BLaER1 (cell line): ENCODE measurements at regions not wholly inside any gene's neighbourhood (a gene's known extent, or its start where the extent isn't known, plus 50 kb on each side); places are given as distances from the start of the nearest gene placed in this dataset.

Source experiments
- H3K27ac ChIP-seq: shearing (Covaris generic); formaldehyde crosslinking; 2 replicates; pipeline ENCODE4 v1.8.1; 2022
- H3K27me3 ChIP-seq: shearing (Covaris generic); formaldehyde crosslinking; 2 replicates; pipeline ENCODE4 v1.8.1; 2022
- H3K36me3 ChIP-seq: shearing (Covaris generic); formaldehyde crosslinking; 2 replicates; pipeline ENCODE4 v1.8.1; 2022
- H3K4me1 ChIP-seq: shearing (Covaris generic); formaldehyde crosslinking; 2 replicates; pipeline ENCODE4 v1.8.1; 2022
- H3K4me2 ChIP-seq: shearing (Covaris generic); formaldehyde crosslinking; 2 replicates; pipeline ENCODE4 v1.8.1; 2022
- H3K4me3 ChIP-seq: shearing (Covaris generic); formaldehyde crosslinking; 2 replicates; pipeline ENCODE4 v1.8.1; 2022
- H3K9ac ChIP-seq: shearing (Covaris generic); formaldehyde crosslinking; 2 replicates; pipeline ENCODE4 v1.8.1; 2022
- H3K9me3 ChIP-seq: shearing (Covaris generic); formaldehyde crosslinking; 2 replicates; pipeline ENCODE4 v1.8.1; 2022
- H4K20me1 ChIP-seq: shearing (Covaris generic); formaldehyde crosslinking; 2 replicates; pipeline ENCODE4 v1.8.1; 2022
- Cebpa-rat ChIP-seq: shearing (Covaris generic); IDR thresholded peaks from 2 replicates; pipeline ENCODE4 v1.8.1; 2022

- H3K9ac ChIP-seq = no peak overlapping the region
- no peaks in the 10 kb centered on the region for H3K9me3 ChIP-seq
- no peaks in the 10 kb centered on the region for H3K36me3 ChIP-seq
- H3K4me2 ChIP-seq = no peak overlapping the region
- H3K27me3 ChIP-seq = no peaks in the 10 kb centered on the region
- TF ChIP-seq Cebpa-rat = no peak
- H3K27ac ChIP-seq = no peak overlapping the region
- H3K4me1 ChIP-seq = no peaks in the 10 kb centered on the region
- no peak overlapping the region for H3K4me3 ChIP-seq
- no peaks in the 10 kb centered on the region for H4K20me1 ChIP-seq
Observed at GRCh38 chr7:108627476-108628051, 57.9 kb downstream of the DNAJB9 start.

DNA sequence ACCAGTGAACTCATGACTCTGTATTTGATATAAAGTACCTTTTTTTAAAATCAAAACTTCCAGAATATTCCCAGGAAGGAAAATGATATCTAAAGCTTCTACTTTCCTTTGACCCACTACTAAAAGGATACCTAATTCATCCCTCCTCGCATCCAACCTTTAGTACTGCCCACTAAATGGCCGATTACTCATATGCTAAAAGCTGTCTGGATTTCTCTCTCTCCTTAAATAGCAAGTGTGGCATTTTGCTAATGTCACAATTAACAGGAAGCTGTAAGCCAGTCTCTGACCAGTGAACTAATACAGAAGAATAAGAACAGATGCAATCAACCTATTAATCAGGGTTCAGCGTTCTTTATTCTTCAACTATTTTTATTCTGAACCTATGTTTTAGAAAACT is 59.0 kb downstream of the DNAJB9 start:
- Histone ChIP-seq H4K20me1 (no peaks in the 10 kb centered on the region), H3K27ac (no peak overlapping the region), H3K27me3 (no peaks in the 10 kb centered on the region), H3K4me2 (no peak overlapping the region), H3K9me3 (no peaks in the 10 kb centered on the region), H3K4me1 (no peaks in the 10 kb centered on the region), H3K36me3 (no peaks in the 10 kb centered on the region), H3K9ac (no peak overlapping the region), H3K4me3 (no peak overlapping the region)
- no peak for TF ChIP-seq Cebpa-rat

DNA sequence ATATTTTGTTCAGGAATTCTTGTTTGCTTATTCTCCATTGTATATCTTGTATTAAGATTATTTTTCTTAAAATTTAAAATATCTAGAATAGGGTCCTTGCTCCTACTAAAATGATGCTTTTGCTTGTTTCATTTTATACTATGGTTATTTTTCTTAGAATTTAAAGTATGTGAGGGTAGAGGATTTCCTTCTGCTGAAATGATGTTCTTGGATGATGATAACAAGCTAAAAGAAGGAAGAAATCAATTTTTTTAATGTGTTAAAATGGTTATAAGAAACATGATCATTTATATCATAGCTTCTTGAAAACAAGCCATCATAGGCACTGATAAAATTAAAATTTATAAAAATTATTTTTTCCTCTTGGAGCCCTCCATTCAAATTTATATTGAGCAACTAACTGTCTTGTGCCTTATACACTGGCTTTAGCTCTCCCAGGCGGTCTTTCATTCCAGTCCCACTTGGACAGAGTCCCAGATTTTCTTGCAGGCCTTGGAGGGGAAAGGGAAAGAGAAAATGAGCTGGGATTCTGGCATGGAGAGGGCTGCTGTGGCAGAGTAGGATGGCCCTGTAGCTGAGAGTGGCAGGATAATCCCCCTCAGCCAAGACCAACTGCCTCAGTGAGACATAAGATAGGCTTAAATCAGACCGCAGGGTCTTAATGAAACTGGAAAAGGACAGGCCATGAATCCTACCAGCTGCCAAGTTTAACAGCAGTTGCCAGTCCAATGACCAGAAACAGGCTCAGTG is 60.2 kb downstream of the DNAJB9 start:
- Histone ChIP-seq H3K4me3 (no peak overlapping the region), H3K27me3 (no peaks in the 10 kb centered on the region)
- no peak for TF ChIP-seq Cebpa-rat

DNA sequence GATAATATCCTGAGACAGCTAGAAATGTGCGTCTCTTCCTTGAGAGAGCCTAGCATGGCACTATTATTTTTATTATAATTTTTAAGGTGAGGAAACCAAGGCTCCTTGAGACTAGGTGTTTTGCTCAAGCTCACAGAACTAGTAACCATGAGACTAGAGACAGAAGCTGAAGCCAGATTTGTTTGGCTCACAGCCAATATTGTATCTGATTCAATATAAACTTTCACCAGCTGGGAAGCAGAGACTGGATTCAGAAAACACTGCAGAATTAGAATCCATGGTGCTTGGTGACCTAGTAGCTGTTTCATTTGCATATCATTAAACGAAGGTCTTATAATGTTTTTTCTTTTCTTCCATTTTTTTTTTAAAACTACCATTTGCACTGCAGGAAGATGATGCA is 64.4 kb downstream of the DNAJB9 start:
- Histone ChIP-seq H3K4me3 (no peak overlapping the region), H3K27me3 (no peaks in the 10 kb centered on the region), H3K27ac (no peak overlapping the region), H3K4me2 (no peak overlapping the region), H3K4me1 (no peaks in the 10 kb centered on the region), H3K9ac (no peak overlapping the region), H4K20me1 (no peaks in the 10 kb centered on the region), H3K9me3 (no peaks in the 10 kb centered on the region), H3K36me3 (no peaks in the 10 kb centered on the region)
- no peak for TF ChIP-seq Cebpa-rat

More for the DNA sequence above, 60.2 kb downstream of the DNAJB9 start:
- no peaks in the 10 kb centered on the region for H4K20me1 ChIP-seq
- H3K4me2 ChIP-seq = no peak overlapping the region
- H3K27ac ChIP-seq = no peak overlapping the region
- no peaks in the 10 kb centered on the region for H3K4me1 ChIP-seq
- no peak overlapping the region for H3K9ac ChIP-seq
- H3K9me3 ChIP-seq = no peaks in the 10 kb centered on the region
- no peaks in the 10 kb centered on the region for H3K36me3 ChIP-seq

- TF ChIP-seq Cebpa-rat = no peak
- H3K4me3 ChIP-seq = no peak overlapping the region
- H3K36me3 ChIP-seq = no peaks in the 10 kb centered on the region
- H4K20me1 ChIP-seq = no peaks in the 10 kb centered on the region
- H3K27me3 ChIP-seq = no peaks in the 10 kb centered on the region
- no peak overlapping the region for H3K4me2 ChIP-seq
- H3K4me1 ChIP-seq = no peaks in the 10 kb centered on the region
- H3K9me3 ChIP-seq = no peaks in the 10 kb centered on the region
- no peak overlapping the region for H3K9ac ChIP-seq
- H3K27ac ChIP-seq = no peak overlapping the region
Observed at GRCh38 chr7:108634535-108634934, 64.9 kb downstream of the DNAJB9 start.

- no peak overlapping the region for H3K27ac ChIP-seq
- no peak for TF ChIP-seq Cebpa-rat
- no peak overlapping the region for H3K9ac ChIP-seq
- no peak overlapping the region for H3K4me3 ChIP-seq
- H3K4me2 ChIP-seq = no peak overlapping the region
- H3K36me3 ChIP-seq = no peaks in the 10 kb centered on the region
- no peaks in the 10 kb centered on the region for H3K4me1 ChIP-seq
- no peaks in the 10 kb centered on the region for H3K27me3 ChIP-seq
- no peaks in the 10 kb centered on the region for H3K9me3 ChIP-seq
- H4K20me1 ChIP-seq = no peaks in the 10 kb centered on the region
Observed at GRCh38 chr7:108637049-108637621, 67.5 kb downstream of the DNAJB9 start.

DNA sequence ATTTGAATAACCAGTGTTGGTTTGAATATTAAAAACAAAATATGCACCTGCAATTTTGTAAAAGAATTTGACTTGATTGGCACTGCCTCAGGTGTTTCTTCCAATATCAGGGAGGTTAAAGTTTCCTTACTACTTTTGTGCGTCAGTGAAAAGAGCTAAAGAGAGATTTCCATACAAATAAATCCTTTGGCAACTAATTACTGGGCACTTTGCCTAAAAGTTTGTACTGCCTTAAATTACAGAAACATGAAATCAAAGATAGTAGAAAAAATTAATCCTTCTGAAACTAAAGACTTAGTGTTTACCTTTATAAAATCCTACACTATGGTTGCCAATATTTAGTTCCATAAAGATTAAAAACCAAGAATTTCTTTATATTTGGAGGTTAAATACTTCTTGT is 72.5 kb downstream of the DNAJB9 start:
- Histone ChIP-seq H4K20me1 (no peaks in the 10 kb centered on the region), H3K4me3 (no peak overlapping the region), H3K9ac (no peak overlapping the region), H3K27me3 (no peaks in the 10 kb centered on the region), H3K36me3 (no peaks in the 10 kb centered on the region), H3K4me2 (no peak overlapping the region), H3K4me1 (no peaks in the 10 kb centered on the region), H3K9me3 (no peaks in the 10 kb centered on the region), H3K27ac (no peak overlapping the region)
- no peak for TF ChIP-seq Cebpa-rat

DNA sequence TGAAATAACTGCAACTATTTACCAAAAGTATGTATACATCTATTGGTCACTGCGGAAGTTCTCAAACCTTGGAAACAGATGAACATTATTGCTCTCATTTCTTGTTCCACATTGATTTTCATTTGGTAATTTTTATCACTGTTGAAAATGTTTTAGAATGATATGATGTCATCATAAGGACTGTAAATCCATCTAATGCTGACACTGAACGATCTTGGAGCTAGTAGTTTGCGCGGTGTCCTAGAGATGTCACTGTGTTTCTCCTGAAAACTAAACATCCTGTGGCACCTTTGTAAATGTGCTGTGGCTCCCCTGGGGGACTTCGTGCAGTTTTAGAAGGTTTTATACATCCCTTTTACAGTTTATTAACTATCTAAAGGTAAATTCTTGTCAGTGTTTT is 73.5 kb downstream of the DNAJB9 start:
- Histone ChIP-seq H3K9ac (no peak overlapping the region), H3K4me1 (no peaks in the 10 kb centered on the region), H3K4me2 (no peak overlapping the region), H3K27ac (no peak overlapping the region), H3K9me3 (no peaks in the 10 kb centered on the region), H3K36me3 (no peaks in the 10 kb centered on the region), H3K27me3 (no peaks in the 10 kb centered on the region), H4K20me1 (no peaks in the 10 kb centered on the region), H3K4me3 (no peak overlapping the region)
- TF ChIP-seq Cebpa-rat = no peak

DNA sequence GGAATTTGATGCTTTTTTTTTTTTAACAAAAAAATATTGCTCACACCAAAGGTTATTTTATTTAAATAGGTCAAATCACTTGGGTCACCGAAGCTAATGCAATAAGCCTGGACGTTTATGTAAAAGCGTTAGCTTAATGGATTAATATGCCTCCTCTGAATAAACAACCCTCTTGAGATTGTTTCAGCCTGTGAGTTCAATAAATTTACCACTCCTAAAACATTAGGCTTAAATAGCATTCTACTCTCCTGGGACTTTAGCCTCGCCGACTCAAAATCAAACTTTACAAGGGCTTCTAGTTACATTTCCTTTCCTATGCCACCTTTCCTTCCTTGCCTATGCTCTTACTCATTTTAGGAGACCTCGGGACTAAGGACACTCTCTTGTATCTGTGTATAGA is 79.3 kb downstream of the DNAJB9 start:
- no peak overlapping the region for H3K9ac ChIP-seq
- no peak for TF ChIP-seq Cebpa-rat

GRCh38 chr7:108650467-108650866 is 80.8 kb downstream of the DNAJB9 start:
- no peak for TF ChIP-seq Cebpa-rat
- H4K20me1 ChIP-seq = no peaks in the 10 kb centered on the region
- 0 out of 2 replicates have a peak, but pooled peaks cover 5% of the 10 kb centered on the region for H3K4me1 ChIP-seq
- no peaks in the 10 kb centered on the region for H3K27me3 ChIP-seq
- no peak overlapping the region for H3K27ac ChIP-seq
- H3K36me3 ChIP-seq = no peaks in the 10 kb centered on the region
- H3K9ac ChIP-seq = no peak overlapping the region
- no peak overlapping the region for H3K4me2 ChIP-seq
- H3K9me3 ChIP-seq = no peaks in the 10 kb centered on the region
- H3K4me3 ChIP-seq = no peak overlapping the region

More for the DNA sequence above, 79.3 kb downstream of the DNAJB9 start:
- H3K36me3 ChIP-seq = no peaks in the 10 kb centered on the region
- H3K4me1 ChIP-seq = 0 out of 2 replicates have a peak, but pooled peaks cover 5% of the 10 kb centered on the region
- H4K20me1 ChIP-seq = no peaks in the 10 kb centered on the region
- no peaks in the 10 kb centered on the region for H3K27me3 ChIP-seq
- no peak overlapping the region for H3K4me2 ChIP-seq
- no peak overlapping the region for H3K4me3 ChIP-seq
- no peaks in the 10 kb centered on the region for H3K9me3 ChIP-seq
- no peak overlapping the region for H3K27ac ChIP-seq
